ENCODE measurements at regions not wholly inside any gene's neighbourhood (a gene's known extent, or its start where the extent isn't known, plus 50 kb on each side); places are given as distances from the start of the nearest gene placed in this dataset.

GRCh38 chr10:14439451-14440259 is 108.9 kb upstream of the FRMD4A start:
- DNase-seq: no peak
- WGBS (ENCODE audit: insufficient coverage): 89% methylated on average over 6 of the region's 8 CpGs
- Histone ChIP-seq H3K4me3 (ENCODE audit: control insufficient read depth in 1 of 7, extremely low read depth in 1 of 7, insufficient read depth in 4 of 7, low read depth in 2 of 7, low read length in 6 of 7) (no peak overlapping the region), H3K9me3 (ENCODE audit: control extremely low read depth in 1 of 5, control insufficient read depth in 4 of 5, insufficient read depth in 2 of 5, low read depth in 1 of 5, low read length in 4 of 5) (peaks cover 0 to 1% (median 0%) of the 10 kb centered on the region in 5 experiments), H3K36me3 (ENCODE audit: control insufficient read depth in 4 of 4, insufficient read depth in 4 of 4, low read length in 3 of 4) (no peaks in the 10 kb centered on the region), H3K27ac (ENCODE audit: insufficient read depth in 1 of 2, low read depth in 1 of 2, low read length in 2 of 2, poor library complexity in 1 of 2, severe bottlenecking in 2 of 2) (no peak overlapping the region), H3K4me1 (ENCODE audit: control extremely low read depth in 1 of 4, control insufficient read depth in 4 of 4, insufficient read depth in 4 of 4, low read length in 3 of 4) (no peaks in the 10 kb centered on the region), H3K27me3 (replicated peaks in 2 of 5; ENCODE audit: control insufficient read depth in 4 of 5, insufficient read depth in 5 of 5, low read length in 4 of 5) (peaks cover 0 to 3% (median 0%) of the 10 kb centered on the region in 5 experiments)
- CTCF ChIA-PET: no interaction called here
- POLR2A ChIA-PET: no interaction called here

DNA sequence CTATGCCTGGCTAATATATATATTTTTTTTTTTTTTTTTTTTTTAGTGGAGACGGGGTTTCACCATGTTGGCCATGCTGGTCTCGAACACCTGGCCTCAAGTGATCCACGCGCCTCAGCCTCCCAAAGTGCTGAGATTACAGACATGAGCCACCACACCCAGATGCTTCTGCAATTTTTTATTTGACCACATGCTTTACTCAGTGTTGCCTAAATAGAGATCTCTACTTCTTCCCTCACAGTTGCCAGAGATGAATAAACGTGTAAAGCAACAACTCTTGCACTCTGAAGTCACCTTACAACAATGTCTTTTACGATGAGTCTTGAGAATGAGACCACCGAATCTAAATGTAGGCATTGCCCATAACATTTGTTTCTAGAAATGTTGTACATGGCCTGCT is 107.9 kb upstream of the FRMD4A start:
- ChIA-PET POLR2A (no interaction called here), CTCF (no interaction called here)

DNA sequence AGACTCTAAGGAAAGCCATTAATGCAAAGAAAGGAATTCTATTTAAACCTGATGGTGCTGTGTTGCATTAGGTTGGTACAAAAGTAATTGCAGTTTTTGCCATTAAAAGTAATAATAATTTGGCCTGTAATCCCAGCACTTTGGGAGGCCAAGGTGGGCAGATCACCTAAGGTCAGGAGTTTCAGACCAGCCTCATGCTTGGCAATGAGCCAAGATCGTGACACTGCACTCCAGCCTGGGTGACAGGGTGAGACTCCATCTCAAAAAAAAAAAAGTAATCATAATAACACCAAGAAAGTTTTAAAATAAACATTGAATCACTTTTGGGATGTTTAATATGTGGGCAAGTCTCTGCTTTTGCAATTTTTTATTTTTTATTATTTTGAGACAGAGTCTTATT is 107.3 kb upstream of the FRMD4A start:
- no peaks in the 10 kb centered on the region for H3K4me1 ChIP-seq (ENCODE audit: control extremely low read depth in 1 of 4, control insufficient read depth in 4 of 4, insufficient read depth in 4 of 4, low read length in 3 of 4)
- WGBS (ENCODE audit: insufficient coverage): no CpG with 5 or more reads among the region's 1 CpG
- no peaks in the 10 kb centered on the region for H3K9me3 ChIP-seq (ENCODE audit: control extremely low read depth in 1 of 5, control insufficient read depth in 4 of 5, insufficient read depth in 2 of 5, low read depth in 1 of 5, low read length in 4 of 5)
- no peak overlapping the region for H3K4me3 ChIP-seq (ENCODE audit: control insufficient read depth in 1 of 7, extremely low read depth in 1 of 7, insufficient read depth in 4 of 7, low read depth in 2 of 7, low read length in 6 of 7)
- POLR2A ChIA-PET: no interaction called here
- H3K27ac ChIP-seq (ENCODE audit: insufficient read depth in 1 of 2, low read depth in 1 of 2, low read length in 2 of 2, poor library complexity in 1 of 2, severe bottlenecking in 2 of 2): no peak overlapping the region
- CTCF ChIA-PET: no interaction called here
- no peaks in the 10 kb centered on the region for H3K36me3 ChIP-seq (ENCODE audit: control insufficient read depth in 4 of 4, insufficient read depth in 4 of 4, low read length in 3 of 4)
- DNase-seq: peak in 1 of 3 donors; percentile 6
- H3K27me3 ChIP-seq (replicated peaks in 2 of 5; ENCODE audit: control insufficient read depth in 4 of 5, insufficient read depth in 5 of 5, low read length in 4 of 5): peaks cover 0 to 3% (median 0%) of the 10 kb centered on the region in 5 experiments

More for the DNA sequence above, 107.9 kb upstream of the FRMD4A start:
- no peak for DNase-seq
- Histone ChIP-seq H3K27me3 (replicated peaks in 2 of 5; ENCODE audit: control insufficient read depth in 4 of 5, insufficient read depth in 5 of 5, low read length in 4 of 5) (peaks cover 0 to 3% (median 0%) of the 10 kb centered on the region in 5 experiments), H3K36me3 (ENCODE audit: control insufficient read depth in 4 of 4, insufficient read depth in 4 of 4, low read length in 3 of 4) (no peaks in the 10 kb centered on the region), H3K9me3 (ENCODE audit: control extremely low read depth in 1 of 5, control insufficient read depth in 4 of 5, insufficient read depth in 2 of 5, low read depth in 1 of 5, low read length in 4 of 5) (no peaks in the 10 kb centered on the region), H3K27ac (ENCODE audit: insufficient read depth in 1 of 2, low read depth in 1 of 2, low read length in 2 of 2, poor library complexity in 1 of 2, severe bottlenecking in 2 of 2) (no peak overlapping the region), H3K4me1 (ENCODE audit: control extremely low read depth in 1 of 4, control insufficient read depth in 4 of 4, insufficient read depth in 4 of 4, low read length in 3 of 4) (no peaks in the 10 kb centered on the region), H3K4me3 (ENCODE audit: control insufficient read depth in 1 of 7, extremely low read depth in 1 of 7, insufficient read depth in 4 of 7, low read depth in 2 of 7, low read length in 6 of 7) (no peak overlapping the region)
- 97% methylated on average over 6 of the region's 7 CpGs for WGBS (ENCODE audit: insufficient coverage)

- POLR2A ChIA-PET: no interaction called here
- WGBS (ENCODE audit: insufficient coverage): 92% methylated on average over 2 of the region's 7 CpGs
- H3K27ac ChIP-seq (ENCODE audit: insufficient read depth in 1 of 2, low read depth in 1 of 2, low read length in 2 of 2, poor library complexity in 1 of 2, severe bottlenecking in 2 of 2): no peak overlapping the region
Measured at GRCh38 chr10:14435976-14436632, 105.4 kb upstream of the FRMD4A start.

DNA sequence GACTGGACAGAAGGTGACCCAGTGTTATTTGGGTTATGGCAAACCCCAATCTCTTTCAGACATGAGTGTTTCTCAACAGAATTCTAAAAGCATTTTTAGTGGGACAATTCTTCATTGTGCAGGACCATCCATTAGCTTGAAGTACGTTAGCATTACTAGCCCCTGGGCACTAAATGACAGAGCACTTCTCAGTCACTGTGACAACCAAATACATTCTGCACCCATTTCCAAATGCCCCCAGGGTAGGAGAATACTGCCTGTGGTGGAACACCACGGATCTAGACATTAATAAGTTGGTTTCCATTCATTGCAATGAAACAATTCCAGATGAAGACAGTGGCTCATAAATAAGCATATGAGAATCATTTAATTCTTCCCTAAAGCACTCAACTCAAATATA is 102.4 kb upstream of the FRMD4A start:
- whole genome bisulfite sequencing (ENCODE audit: insufficient coverage): 100% methylated on average over 1 of the region's 2 CpGs
- CTCF ChIA-PET: no interaction called here

More at GRCh38 chr10:14435976-14436632, 105.4 kb upstream of the FRMD4A start:
- Histone ChIP-seq H3K9me3 (ENCODE audit: control extremely low read depth in 1 of 5, control insufficient read depth in 4 of 5, insufficient read depth in 2 of 5, low read depth in 1 of 5, low read length in 4 of 5) (no peaks in the 10 kb centered on the region), H3K36me3 (ENCODE audit: control insufficient read depth in 4 of 4, insufficient read depth in 4 of 4, low read length in 3 of 4) (no peaks in the 10 kb centered on the region), H3K4me1 (ENCODE audit: control extremely low read depth in 1 of 4, control insufficient read depth in 4 of 4, insufficient read depth in 4 of 4, low read length in 3 of 4) (no peaks in the 10 kb centered on the region), H3K27me3 (replicated peaks in 2 of 5; ENCODE audit: control insufficient read depth in 4 of 5, insufficient read depth in 5 of 5, low read length in 4 of 5) (peaks cover 0 to 3% (median 0%) of the 10 kb centered on the region in 5 experiments), H3K4me3 (ENCODE audit: control insufficient read depth in 1 of 7, extremely low read depth in 1 of 7, insufficient read depth in 4 of 7, low read depth in 2 of 7, low read length in 6 of 7) (no peak overlapping the region)
- DNase-seq: no peak
- CTCF ChIA-PET: no interaction called here

GRCh38 chr10:14431868-14432267 is 101.1 kb upstream of the FRMD4A start:
- Histone ChIP-seq H3K4me1 (ENCODE audit: control extremely low read depth in 1 of 4, control insufficient read depth in 4 of 4, insufficient read depth in 4 of 4, low read length in 3 of 4) (no peaks in the 10 kb centered on the region), H3K36me3 (ENCODE audit: control insufficient read depth in 4 of 4, insufficient read depth in 4 of 4, low read length in 3 of 4) (no peaks in the 10 kb centered on the region), H3K27me3 (replicated peaks in 2 of 5; ENCODE audit: control insufficient read depth in 4 of 5, insufficient read depth in 5 of 5, low read length in 4 of 5) (peaks cover 0 to 5% (median 0%) of the 10 kb centered on the region in 5 experiments), H3K27ac (ENCODE audit: insufficient read depth in 1 of 2, low read depth in 1 of 2, low read length in 2 of 2, poor library complexity in 1 of 2, severe bottlenecking in 2 of 2) (no peak overlapping the region), H3K4me3 (ENCODE audit: control insufficient read depth in 1 of 7, extremely low read depth in 1 of 7, insufficient read depth in 4 of 7, low read depth in 2 of 7, low read length in 6 of 7) (no peak overlapping the region), H3K9me3 (ENCODE audit: control extremely low read depth in 1 of 5, control insufficient read depth in 4 of 5, insufficient read depth in 2 of 5, low read depth in 1 of 5, low read length in 4 of 5) (no peaks in the 10 kb centered on the region)
- 94% methylated on average over 3 of the region's 4 CpGs for WGBS (ENCODE audit: insufficient coverage)
- CTCF ChIA-PET: no interaction called here
- POLR2A ChIA-PET: no interaction called here
- no peak for DNase-seq

More for the DNA sequence above, 102.4 kb upstream of the FRMD4A start:
- H3K36me3 ChIP-seq (ENCODE audit: control insufficient read depth in 4 of 4, insufficient read depth in 4 of 4, low read length in 3 of 4): no peaks in the 10 kb centered on the region
- no peaks in the 10 kb centered on the region for H3K9me3 ChIP-seq (ENCODE audit: control extremely low read depth in 1 of 5, control insufficient read depth in 4 of 5, insufficient read depth in 2 of 5, low read depth in 1 of 5, low read length in 4 of 5)
- H3K4me3 ChIP-seq (ENCODE audit: control insufficient read depth in 1 of 7, extremely low read depth in 1 of 7, insufficient read depth in 4 of 7, low read depth in 2 of 7, low read length in 6 of 7): no peak overlapping the region
- H3K4me1 ChIP-seq (ENCODE audit: control extremely low read depth in 1 of 4, control insufficient read depth in 4 of 4, insufficient read depth in 4 of 4, low read length in 3 of 4): no peaks in the 10 kb centered on the region
- H3K27ac ChIP-seq (ENCODE audit: insufficient read depth in 1 of 2, low read depth in 1 of 2, low read length in 2 of 2, poor library complexity in 1 of 2, severe bottlenecking in 2 of 2): no peak overlapping the region
- POLR2A ChIA-PET: no interaction called here
- H3K27me3 ChIP-seq (replicated peaks in 2 of 5; ENCODE audit: control insufficient read depth in 4 of 5, insufficient read depth in 5 of 5, low read length in 4 of 5): peaks cover 0 to 5% (median 0%) of the 10 kb centered on the region in 5 experiments
- no peak for DNase-seq

DNA sequence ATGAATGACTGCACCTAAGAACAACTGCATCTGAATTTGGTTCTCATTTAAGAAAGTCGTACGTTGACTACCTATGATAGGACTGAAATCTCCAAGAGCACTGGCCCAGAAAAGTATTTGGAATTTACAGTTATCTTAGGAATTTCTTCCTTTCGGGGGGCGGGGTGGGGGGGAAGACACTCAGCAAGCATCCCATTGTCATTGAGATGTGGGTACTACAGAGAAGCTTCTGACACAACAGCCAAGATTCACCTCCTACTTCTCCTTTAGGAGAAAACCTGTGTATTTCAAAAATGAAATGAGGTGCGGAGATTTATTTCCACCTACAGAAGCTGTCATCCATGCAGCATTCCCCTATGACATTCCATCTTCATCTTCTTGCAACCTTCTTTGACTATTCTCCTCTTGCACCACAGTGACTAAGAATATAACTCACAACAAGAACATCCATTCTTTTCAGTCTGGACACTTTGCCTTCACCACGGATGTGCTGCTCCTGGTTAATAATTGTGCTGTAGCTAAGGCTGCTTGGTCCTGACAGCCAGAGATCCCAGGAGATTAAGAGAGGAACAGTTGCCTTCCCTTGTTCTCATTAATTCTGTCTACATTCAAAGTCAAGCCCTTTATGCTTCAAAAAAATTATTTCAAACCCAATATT is 98.4 kb upstream of the FRMD4A start:
- H3K36me3 ChIP-seq (ENCODE audit: control insufficient read depth in 4 of 4, insufficient read depth in 4 of 4, low read length in 3 of 4): no peaks in the 10 kb centered on the region
- WGBS (ENCODE audit: insufficient coverage): 29% methylated on average over 1 of the region's 6 CpGs
- ChIA-PET POLR2A (no interaction called here), CTCF (no interaction called here)
- no peak overlapping the region for H3K4me3 ChIP-seq (ENCODE audit: control insufficient read depth in 1 of 7, extremely low read depth in 1 of 7, insufficient read depth in 4 of 7, low read depth in 2 of 7, low read length in 6 of 7)
- H3K9me3 ChIP-seq (ENCODE audit: control extremely low read depth in 1 of 5, control insufficient read depth in 4 of 5, insufficient read depth in 2 of 5, low read depth in 1 of 5, low read length in 4 of 5): no peaks in the 10 kb centered on the region
- DNase-seq: no peak
- peaks cover 0 to 5% (median 0%) of the 10 kb centered on the region in 5 experiments for H3K27me3 ChIP-seq (replicated peaks in 2 of 5; ENCODE audit: control insufficient read depth in 4 of 5, insufficient read depth in 5 of 5, low read length in 4 of 5)
- H3K27ac ChIP-seq (ENCODE audit: insufficient read depth in 1 of 2, low read depth in 1 of 2, low read length in 2 of 2, poor library complexity in 1 of 2, severe bottlenecking in 2 of 2): no peak overlapping the region
- H3K4me1 ChIP-seq (ENCODE audit: control extremely low read depth in 1 of 4, control insufficient read depth in 4 of 4, insufficient read depth in 4 of 4, low read length in 3 of 4): no peaks in the 10 kb centered on the region
